COR-L47 (cell line): ENCODE measurements at regions not wholly inside any gene's neighbourhood (a gene's known extent, or its start where the extent isn't known, plus 50 kb on each side); places are given as distances from the start of the nearest gene placed in this dataset.
A peak's percentile ranks its signal among the peaks of the same experiment; 100 is the strongest.

Source experiments
- DNase-seq: peaks from one replicate; lab custom pipeline; 2025; lab: John Stamatoyannopoulos, UW

DNA sequence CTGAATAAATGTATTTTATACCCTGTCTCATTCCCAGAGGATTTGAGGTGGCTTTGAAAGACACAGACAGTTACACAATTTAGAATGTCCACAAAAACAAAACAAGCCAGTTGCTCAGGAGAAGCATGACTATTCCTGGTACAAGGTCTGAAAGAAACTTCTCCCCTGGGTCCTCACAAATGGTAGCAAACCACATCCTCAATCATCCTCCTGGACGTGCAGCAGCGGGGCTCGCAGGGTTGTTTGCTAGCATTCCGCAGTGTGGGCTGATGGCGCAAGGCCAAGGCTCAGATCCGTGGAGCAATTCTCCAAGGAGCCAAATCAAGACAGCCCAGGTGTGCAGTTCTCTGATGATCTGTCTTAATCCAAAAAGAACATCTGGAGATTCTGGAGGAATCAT is 210.3 kb downstream of the ACTL7B start:
- DNase-seq, result no peak

DNA sequence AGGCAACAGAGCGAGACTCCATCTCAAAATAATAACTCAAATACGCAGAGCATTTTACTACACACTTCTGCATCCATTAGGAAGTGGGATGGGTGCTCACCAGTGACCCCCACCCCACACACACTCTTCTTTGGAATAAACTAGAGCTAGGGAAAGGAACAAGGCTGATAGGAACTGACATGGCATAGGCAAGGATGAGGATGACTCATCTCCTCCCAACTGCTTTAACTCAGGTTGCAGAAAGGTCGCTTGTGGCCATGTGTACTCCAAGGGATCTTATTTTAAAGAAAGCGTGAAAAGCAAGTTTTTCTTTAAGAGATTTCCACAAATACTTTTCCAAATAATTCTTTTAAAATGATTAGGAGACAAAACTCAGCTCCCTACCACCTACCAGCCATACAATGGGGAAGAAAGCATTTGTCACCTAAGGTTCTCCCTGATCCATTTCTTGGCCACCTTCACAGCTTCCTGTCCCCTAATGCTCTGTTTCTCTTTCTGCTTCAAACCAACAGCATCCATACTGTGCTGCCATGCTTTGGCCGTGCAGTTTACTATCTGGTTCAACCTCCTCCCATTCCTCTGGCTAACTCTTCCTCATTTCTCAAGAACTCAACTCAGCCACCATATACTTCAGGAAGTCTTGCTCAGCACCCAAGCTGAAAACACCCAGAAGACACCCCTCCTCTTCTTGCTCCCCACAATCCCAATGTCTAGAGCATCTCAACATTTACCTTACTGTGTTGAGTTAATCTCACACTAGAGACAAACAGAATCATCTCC is 211.9 kb downstream of the ACTL7B start:
- no peak for DNase-seq

DNA sequence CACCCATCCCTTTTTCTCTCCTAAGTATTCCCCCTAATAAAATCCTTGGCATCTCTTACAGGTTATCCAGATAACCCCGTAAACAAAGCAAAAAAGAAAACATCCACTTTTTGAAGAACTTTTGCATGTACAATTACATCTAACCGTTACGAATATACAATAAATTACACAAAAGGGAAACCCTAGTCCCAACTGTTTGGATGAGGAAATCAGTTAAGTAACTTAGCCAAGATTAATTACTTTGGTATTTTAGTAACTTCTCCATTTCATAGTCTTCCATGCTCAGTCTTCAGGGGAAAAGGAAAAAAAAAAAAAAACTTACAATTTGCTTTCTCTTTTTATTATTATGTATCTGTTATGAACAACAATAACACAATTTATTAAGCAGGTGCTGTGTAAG is 212.9 kb downstream of the ACTL7B start:
- DNase-seq, result no peak

DNA sequence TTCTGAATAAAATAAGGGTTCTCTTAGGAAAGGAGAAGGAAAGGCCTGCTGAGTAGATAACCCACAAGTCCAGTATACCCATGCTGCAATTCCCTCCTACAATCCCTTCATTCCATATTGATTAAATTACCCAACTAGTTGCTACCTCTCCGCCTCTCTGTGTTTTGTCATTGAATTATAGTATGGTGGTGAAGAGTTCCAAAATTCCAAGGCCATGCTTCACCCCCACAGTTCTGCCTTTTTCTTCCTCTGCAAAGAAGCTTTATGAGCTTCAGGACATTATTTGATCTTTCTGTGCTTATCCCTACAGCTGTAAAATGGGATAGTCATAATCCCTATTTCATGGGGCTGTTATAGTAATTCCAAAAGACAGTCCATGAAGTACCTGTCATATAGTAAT is 215.6 kb downstream of the ACTL7B start:
- DNase-seq, result no peak

DNA sequence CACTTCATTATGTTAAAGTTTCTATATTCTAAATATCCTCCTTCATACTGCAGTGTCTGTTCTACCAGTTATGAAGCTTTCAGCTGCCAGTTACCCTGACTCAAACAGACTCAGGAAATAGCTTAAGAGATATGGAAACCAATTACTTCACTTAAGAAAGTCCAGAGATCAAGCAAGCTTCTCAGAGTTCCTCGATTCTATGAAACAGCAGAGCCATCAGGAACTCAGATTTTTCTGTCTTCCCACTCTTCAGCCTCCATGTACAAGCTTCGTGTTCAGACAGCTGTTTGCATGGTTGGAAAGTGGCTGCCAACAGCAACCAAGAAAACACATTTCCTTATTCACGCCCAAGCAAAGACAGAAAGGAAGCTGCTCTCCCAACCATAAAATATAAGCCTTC is 216.1 kb downstream of the ACTL7B start:
- no peak for DNase-seq

DNA sequence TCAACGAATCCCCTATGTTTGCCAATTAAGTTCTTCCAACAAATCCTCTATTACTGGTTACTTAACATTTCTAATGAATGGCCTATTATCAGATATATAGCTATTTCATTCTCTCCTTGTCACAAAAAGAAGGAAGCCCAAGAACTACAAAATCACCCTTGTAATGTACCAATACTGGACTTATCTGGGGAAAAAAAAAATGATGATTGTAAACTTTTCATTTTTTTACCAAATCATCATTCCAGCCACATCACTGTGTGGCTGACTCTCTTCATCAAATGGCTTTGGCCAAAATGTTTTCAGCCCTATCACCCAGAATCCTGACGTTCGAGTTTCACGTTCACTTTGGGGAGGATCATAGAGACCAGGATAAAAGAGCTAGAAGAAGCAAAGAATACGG is 216.7 kb downstream of the ACTL7B start:
- DNase-seq, result no peak

DNA sequence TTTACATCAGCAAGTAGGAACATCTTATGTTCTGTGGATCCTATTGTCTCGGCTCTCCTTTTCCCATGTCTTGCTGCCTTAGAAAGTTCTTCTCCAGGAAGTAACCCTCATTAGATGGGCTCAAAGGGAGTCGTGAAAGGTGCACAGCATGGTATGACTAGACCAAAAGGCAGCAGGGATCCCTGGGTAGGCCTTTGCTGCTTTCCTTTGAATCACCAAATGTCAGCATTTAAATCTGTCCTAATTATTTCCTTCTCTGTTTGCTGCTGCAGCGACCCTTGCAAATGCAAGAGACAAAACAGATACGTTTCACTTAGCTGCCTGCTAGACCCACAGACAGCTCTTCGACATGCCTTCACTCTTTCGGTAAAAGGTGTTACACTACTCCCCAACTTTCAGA is 218.4 kb downstream of the ACTL7B start:
- DNase-seq, result no peak

DNA sequence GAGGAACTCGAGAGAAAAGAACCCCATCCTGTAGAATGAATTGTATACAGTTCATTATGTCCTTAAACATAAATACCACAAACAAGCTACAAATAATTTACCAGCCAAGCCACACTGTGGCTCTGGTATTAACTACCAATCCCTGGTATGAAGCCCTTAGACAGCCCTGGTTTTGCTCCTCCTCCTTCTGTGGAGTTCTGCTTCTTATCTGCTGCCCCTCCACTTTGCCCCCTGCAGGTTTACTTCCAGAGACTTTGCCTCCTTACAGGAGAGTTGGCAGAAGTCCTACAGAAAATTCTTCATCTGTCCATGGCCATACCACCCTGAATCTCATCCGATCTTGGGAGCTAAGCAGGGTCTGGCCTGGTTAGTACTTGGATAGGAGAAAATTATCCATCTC is 219.8 kb downstream of the ACTL7B start:
- no peak for DNase-seq

DNA sequence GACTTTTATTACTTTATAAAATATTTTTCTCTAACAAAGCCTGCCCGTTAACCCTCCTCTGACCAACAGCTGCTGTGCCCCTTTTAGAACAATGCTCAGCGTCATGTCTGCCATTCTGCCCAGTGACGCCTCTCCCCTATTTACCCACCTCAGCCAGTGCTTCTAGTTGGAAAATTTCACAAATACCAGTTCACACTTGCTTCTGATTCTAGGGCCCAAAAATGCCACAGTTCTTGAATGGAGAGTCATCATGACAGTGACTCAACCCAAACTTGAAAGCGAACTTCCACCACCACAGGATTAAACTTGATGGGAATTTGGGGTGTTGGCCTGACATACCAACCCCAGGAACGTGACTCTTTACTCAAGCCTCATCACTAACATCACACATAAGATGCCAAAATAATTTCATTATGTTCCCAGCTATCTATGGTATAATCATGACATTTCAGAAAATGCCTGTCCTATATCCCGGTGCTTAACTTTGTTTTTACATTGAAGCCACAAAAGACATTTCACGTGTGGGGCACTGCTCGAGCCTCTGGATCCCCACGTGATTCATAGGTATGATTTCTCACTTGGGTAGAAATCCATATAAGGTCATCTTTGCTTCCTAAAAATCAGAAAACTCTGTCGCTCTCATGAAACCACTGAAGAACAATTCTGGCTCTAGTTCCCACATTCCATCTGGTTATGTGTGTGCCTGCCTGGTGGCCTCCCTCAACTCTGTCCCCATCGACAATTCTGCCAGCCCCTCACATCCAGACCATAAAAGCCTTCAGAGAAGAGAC is 220.9 kb downstream of the ACTL7B start:
- no peak for DNase-seq

DNA sequence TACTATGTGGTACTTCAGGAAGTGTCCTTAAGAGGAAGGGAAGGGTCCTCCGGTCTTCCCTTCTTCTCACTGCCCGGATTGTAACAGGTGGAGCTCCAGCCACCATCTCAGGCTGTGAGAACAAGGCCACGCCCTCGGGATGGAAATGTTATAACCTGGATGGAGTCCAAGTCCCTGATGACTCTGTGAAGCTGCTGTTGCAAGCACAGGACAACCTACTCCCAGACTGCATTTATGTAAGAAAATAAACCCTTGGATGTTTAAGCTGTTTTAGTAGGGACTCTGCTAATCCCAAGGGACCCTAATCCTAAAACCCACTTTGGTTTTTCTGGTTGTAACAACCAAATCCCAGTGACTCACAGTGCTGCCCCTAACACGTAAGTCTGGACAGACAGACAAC is 221.6 kb downstream of the ACTL7B start:
- peak; percentile 70 for DNase-seq

DNA sequence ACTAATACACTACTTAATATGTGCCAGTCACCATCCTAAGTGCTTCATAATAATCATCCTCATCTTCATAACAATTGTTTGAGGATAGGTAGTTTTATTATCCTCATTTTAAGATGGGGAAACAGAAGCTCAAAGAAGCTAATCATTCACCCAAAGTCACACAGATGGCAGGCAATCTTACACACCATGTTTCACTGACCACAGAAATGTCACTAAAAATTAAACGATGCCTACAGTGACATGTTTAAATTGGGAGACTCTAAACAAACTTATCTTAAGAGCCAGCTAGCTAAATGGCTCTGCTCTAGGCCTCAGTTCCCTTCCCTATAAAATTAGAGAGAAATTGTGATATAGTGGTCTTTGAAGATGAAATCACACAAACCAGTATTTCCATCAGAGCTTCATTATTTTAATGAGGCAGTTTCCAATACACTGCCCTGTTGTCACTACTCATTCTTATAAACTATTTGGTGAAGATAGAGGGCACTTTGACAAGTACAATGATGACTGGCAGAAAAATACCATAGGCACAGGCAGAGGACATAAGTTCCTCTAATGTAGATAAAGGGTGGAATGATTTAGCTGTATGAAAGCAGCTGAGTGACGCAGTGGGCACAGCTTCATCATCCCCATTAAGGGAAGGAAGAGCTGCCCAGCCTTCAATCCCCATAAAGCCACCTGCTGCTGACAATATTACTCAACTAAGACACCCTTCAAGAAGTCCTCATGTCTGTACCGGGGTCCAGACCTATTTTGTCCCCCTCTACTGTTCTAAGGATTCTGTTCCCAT is 224.1 kb downstream of the ACTL7B start:
- DNase-seq, result no peak

DNA sequence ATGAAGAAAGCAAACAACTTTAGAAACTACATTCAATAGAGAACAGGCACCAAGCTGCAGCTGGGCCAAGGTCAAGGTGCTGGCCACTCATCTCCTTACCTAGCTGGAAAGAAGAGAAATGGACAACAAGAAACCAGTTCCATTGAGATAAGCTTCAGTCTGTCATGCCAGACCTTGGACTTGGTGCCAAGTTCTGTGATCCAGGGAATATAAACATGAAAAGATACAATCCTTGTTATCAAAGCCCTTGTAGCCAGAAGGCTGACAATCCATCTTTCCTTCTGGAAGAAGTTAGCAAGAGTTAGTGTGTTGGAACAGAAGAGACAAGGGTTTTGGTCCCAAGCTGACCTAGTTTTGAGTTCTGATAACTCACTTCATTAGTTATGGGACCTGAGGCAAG is 227.5 kb downstream of the ACTL7B start:
- no peak for DNase-seq

DNA sequence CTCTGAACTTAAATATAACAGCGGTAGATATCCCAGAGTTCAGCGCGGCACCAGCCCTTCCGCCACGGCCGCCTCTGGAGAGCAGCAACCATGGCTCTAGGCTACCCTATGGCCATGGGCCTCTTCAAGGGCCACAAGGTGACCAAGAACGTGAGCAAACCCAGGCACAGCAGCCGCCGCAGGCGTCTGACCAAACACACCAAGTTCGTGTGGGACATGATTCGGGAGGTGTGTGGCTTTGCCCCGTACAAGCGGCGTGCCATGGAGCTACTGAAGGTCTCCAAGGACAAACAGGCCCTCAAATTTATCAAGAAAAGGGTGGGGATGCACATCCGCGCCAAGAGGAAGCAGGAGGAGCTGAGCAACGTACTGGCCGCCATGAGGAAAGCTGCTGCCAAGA is 229.0 kb downstream of the ACTL7B start:
- DNase-seq, result no peak

DNA sequence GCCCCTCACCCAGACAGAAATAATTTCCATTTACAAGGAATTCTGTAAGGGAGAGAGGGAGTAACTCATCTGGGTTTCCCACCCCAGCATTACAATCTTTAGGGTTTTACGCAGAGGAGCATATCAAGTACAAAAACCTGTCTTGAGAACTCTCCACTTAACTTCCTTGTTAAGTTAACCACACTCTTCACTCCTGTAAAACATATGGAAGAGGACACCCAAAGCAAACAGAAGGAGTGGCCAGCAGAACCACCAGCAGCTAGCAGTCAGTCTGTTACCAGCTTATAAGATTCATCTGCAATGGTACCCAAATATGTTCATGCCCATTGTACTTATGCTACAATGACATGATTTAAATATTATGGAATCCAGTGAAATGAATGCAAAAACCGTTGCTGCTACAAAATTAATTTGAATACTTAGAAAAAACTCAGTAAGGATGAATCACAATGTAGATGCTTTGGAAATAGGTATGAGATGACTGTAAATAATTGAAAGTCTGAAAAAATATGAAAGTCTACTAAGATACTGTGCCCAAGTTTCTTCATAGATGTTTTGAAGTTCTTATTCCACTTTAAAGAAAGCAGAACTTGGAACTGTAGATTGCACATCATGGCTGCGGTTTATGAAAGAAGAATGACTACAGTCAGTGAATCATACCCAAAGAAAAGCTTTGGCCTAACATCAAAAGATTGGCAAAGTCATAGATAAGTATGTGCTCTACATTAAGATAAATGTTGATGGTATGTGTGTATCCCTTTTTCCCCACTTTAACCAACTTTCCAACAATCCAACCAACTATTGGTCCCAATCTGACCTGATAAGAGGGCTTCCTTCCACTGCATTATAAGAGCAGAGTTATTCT is 233.6 kb downstream of the ACTL7B start:
- DNase-seq, result no peak

DNA sequence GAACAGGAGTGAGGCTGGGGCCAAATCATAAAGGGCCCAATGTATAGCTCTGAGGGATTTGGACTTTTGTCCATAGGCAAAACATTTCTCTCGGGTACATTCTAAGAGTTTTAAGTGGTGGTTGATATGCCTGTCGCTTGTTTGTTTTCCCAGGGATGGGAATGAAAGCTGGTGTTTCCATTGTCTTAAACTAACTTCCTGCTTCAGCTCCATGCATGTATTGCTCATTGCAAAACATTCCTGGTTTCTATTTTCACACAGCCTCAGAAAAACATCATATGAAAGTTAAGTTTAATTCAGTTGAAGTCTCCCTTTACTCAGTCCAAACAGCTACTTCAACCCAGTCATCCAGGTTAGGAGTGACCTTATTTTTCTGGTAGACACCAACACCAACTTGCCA is 235.0 kb downstream of the ACTL7B start:
- DNase-seq, result no peak

DNA sequence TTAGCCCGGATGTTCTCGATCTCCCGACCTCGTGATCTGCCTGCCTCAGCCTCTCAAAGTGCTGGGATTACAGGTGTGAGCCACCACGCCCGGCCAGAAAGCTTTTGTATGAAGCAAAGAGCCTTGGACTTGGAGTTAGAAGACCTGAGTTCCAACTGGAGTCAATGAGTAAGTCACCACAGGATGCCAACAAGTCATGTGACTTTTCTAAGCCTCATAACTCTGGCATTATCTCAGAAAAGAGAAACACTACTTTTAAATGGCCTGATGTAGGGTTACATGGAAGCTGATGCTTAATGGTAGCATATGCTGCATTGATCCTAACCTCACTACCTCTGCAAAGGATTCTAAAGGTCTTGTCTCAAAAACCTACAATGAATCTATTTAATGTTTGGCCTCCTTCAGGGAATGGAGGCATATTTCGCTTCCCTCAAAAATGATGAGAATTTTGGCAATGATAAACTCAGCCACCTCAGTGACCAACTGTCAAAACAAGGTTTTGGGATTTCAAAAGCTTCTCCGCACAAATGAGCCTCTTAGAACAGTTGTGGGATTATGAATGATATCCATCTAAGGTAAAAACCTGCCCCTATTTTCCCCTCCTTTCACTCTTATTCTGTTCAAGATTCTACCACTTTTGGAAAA is 236.8 kb downstream of the ACTL7B start:
- DNase-seq, result no peak

DNA sequence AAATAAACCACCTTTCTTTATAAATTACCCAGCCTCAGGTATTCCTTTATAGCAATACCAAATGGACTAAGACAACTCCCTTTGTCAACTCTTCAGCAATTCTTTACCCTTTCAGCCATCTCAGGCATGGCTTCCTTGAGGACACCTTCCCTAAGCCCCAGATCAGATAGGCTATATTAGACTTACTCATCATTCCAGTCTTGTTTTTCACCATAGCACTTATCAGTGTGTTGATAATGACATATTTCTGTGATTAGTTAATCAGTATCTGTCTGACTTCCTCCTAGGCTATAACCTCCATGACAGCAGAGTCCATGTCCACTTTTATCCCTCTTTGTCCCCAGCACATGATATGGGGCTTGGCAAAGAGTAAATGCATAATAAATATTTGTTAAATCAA is 238.1 kb downstream of the ACTL7B start:
- DNase-seq, result no peak

DNA sequence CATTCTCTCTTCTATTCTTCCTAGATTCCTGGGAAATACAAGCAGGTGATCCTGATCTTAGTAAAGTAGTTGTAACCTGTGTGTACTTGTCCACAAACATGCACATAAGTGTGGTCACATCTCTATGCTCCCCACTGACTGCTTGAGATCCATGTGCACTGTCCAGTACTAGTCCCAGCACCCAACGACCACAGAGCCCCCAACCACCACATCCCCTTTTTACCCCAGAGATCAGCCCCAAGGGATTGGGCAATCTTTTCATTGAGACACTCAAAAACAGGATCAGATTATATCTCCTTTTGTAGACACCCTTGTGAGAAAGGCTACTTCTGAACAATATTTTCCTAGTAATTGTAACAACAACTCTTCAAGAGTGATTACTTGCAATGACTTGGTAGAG is 240.6 kb downstream of the ACTL7B start:
- DNase-seq, result no peak

DNA sequence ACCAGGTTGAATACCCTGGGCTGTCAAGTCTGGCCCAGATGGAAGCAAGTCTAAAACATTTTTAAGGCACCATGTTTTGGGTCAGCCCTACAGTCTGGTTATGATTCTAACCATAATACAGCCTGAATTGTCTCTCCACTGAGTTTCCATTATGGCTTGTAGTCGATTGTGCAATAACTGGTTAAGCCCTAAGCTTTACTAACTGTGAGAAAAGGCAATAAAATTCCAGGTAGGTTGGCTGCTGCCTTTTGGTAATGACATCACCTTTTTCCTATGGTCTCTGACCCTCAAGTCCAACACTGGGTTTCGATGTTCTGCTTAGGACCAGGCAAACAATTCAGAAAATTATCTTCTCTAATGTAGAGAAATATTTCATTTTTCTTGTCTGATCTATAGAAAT is 243.3 kb downstream of the ACTL7B start:
- no peak for DNase-seq

DNA sequence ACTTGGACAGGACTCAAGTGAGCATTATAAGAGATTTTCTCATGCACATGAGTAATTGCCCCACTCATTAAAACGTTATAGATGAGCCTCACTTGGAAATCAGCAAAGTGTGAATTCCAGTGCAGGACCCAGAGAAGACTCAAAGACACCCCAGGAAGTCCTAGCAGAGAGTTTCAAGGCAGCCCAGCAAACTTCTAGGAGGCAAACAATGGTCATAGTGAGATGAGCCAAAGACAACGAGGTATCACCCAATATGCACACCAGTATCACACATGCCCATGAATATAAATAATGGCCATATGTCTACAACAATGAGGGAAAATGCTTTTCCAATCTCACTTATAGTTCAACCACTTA is 245.9 kb downstream of the ACTL7B start:
- no peak for DNase-seq

DNA sequence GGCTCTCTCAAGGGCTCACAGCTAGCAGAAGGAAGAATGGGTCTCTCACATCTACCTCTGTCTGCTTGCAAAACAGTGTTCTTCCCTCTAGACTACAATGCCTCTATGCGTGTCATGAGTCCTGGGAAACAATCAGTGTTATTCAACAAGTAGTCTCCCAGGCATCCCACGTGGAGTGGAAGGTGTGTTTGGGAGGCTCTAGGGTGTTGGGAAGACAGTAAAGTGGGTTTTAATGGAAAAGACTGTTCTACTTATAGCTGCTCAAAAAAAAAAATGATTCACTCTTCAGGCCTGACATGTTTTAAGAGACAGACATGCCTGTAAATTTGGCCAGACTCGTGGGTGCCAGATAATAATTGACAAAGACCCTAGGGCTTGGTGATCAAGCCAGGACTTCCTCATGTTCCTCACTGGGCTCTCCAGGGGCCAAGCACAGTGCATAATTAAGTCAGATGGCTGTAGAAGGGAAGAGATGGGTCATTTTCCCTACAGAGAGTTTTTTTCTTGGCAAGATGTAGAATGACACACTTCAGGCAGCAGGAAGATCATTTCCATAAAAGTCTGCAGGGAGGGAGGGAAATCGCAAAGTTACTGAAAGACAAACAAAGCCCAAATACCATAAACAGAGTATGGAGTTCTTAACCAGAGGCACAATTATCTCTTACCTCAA is 246.4 kb downstream of the ACTL7B start:
- peak; percentile 7 for DNase-seq
